HEK293T (cell line): ENCODE measurements at regions not wholly inside any gene's neighbourhood (a gene's known extent, or its start where the extent isn't known, plus 50 kb on each side); places are given as distances from the start of the nearest gene placed in this dataset.

ENCODE experiments used
- CTCF ChIA-PET: fragments of 350-600 bp; formaldehyde crosslinking; extraction: SDS; loops from one replicate; lab custom pipeline; 2021; ENCODE audit warnings: antibody characterized with exemption, inconsistent platforms; lab: Yijun Ruan, JAX
- POLR2A ChIA-PET: fragments of 350-600 bp; formaldehyde crosslinking; extraction: SDS; loops from one replicate; lab custom pipeline; 2020; ENCODE audit warnings: antibody characterized with exemption, inconsistent platforms; lab: Yijun Ruan, JAX
- DNase-seq: peaks from one replicate; pipeline ENCODE4 v3.0.0; 2012; ENCODE audit warnings: mixed read lengths; ENCODE audit errors: extremely low spot score
- ARNT ChIP-seq: fragments of 450-650 bp; IDR thresholded peaks from 2 replicates; pipeline ENCODE4 v1.6.1; 2017; ENCODE audit warnings: mild to moderate bottlenecking
- BHLHE40 ChIP-seq: fragments of 450-650 bp; IDR thresholded peaks from 2 replicates; pipeline ENCODE4 v1.6.1; 2016; ENCODE audit warnings: mild to moderate bottlenecking, moderate library complexity, borderline replicate concordance
- CTBP1 ChIP-seq: fragments of 450-650 bp; IDR thresholded peaks from 2 replicates; pipeline ENCODE4 v1.6.1; 2016; ENCODE audit warnings: borderline replicate concordance
- ELF4 ChIP-seq: fragments of 450-650 bp; IDR thresholded peaks from 2 replicates; pipeline ENCODE4 v1.6.1; 2017; ENCODE audit warnings: antibody characterized with exemption
- FOXA1 ChIP-seq: fragments of 450-650 bp; IDR thresholded peaks from 2 replicates; pipeline ENCODE4 v1.6.1; 2016; ENCODE audit warnings: mild to moderate bottlenecking
- FOXK2 ChIP-seq: fragments of 450-650 bp; IDR thresholded peaks from 2 replicates; pipeline ENCODE4 v1.6.1; 2016; ENCODE audit warnings: mild to moderate bottlenecking
- FOXM1 ChIP-seq: fragments of 450-650 bp; IDR thresholded peaks from 2 replicates; pipeline ENCODE4 v1.6.1; 2017; ENCODE audit warnings: mild to moderate bottlenecking, borderline replicate concordance
- HDGF ChIP-seq: fragments of 450-650 bp; IDR thresholded peaks from 2 replicates; pipeline ENCODE4 v1.6.1; 2017; ENCODE audit warnings: antibody characterized with exemption, borderline replicate concordance
- L3MBTL2 ChIP-seq: fragments of 450-650 bp; conservative IDR thresholded peaks from 2 replicates; pipeline ENCODE4 v1.6.1; 2016; ENCODE audit warnings: mild to moderate bottlenecking
- LEF1 ChIP-seq: fragments of 450-650 bp; IDR thresholded peaks from 2 replicates; pipeline ENCODE4 v1.6.1; 2017; ENCODE audit warnings: mild to moderate bottlenecking, borderline replicate concordance
- NFRKB ChIP-seq: fragments of 450-650 bp; IDR thresholded peaks from 2 replicates; pipeline ENCODE4 v1.6.1; 2016; ENCODE audit warnings: mild to moderate bottlenecking, moderate library complexity
- PKNOX1 ChIP-seq: fragments of 450-650 bp; IDR thresholded peaks from 2 replicates; pipeline ENCODE4 v1.6.1; 2016
- SP1 ChIP-seq: fragments of 450-650 bp; IDR thresholded peaks from 2 replicates; pipeline ENCODE4 v1.6.1; 2017
- SUZ12 ChIP-seq: fragments of 450-650 bp; IDR thresholded peaks from 2 replicates; pipeline ENCODE4 v1.6.1; 2016; ENCODE audit warnings: mild to moderate bottlenecking
- TARDBP ChIP-seq: fragments of 450-650 bp; IDR thresholded peaks from 2 replicates; pipeline ENCODE4 v1.6.1; 2016
- ZNF384 ChIP-seq: fragments of 450-650 bp; IDR thresholded peaks from 2 replicates; pipeline ENCODE4 v1.6.1; 2016

GRCh38 chr17:15048933-15049794, 216.0 kb downstream of the PMP22 start:
- ChIA-PET CTCF (no interaction called here), POLR2A (no interaction called here)
- DNase-seq, result no peak
- no peak for TF ChIP-seq TARDBP

GRCh38 chr17:15048381-15048780, 216.7 kb downstream of the PMP22 start:
- TF ChIP-seq FOXA1, result no peak
- no peak for TF ChIP-seq SP1
- no peak for TF ChIP-seq PKNOX1
- TF ChIP-seq FOXK2, result no peak
- TF ChIP-seq L3MBTL2, result no peak
- no peak for TF ChIP-seq HDGF
- TF ChIP-seq LEF1, result no peak
- TF ChIP-seq BHLHE40, result no peak
- no peak for TF ChIP-seq NFRKB
- TF ChIP-seq SUZ12, result no peak
- TF ChIP-seq FOXM1, result no peak
- TF ChIP-seq ZNF384, result no peak
- no peak for TF ChIP-seq TARDBP
- no peak for TF ChIP-seq ELF4
- TF ChIP-seq CTBP1, result no peak
- TF ChIP-seq ARNT, result no peak
- no peak for DNase-seq
- CTCF ChIA-PET, result no interaction called here
- POLR2A ChIA-PET, result no interaction called here

GRCh38 chr17:15042311-15042710, 222.8 kb downstream of the PMP22 start:
- no peak for DNase-seq
- ChIA-PET CTCF (no interaction called here), POLR2A (no interaction called here)
- no peak for TF ChIP-seq TARDBP
- no peak for TF ChIP-seq CTBP1

- CTCF ChIA-PET, result no interaction called here
- TF ChIP-seq NFRKB, result no peak
- no peak for TF ChIP-seq L3MBTL2
- TF ChIP-seq ARNT, result no peak
- no peak for TF ChIP-seq BHLHE40
- no peak for TF ChIP-seq ELF4
- TF ChIP-seq PKNOX1, result no peak
- no peak for TF ChIP-seq SP1
- TF ChIP-seq TARDBP, result no peak
- TF ChIP-seq FOXA1, result no peak
- no peak for TF ChIP-seq CTBP1
- TF ChIP-seq LEF1, result no peak
- no peak for TF ChIP-seq HDGF
- TF ChIP-seq FOXK2, result no peak
- no peak for TF ChIP-seq SUZ12
- no peak for TF ChIP-seq FOXM1
- no peak for TF ChIP-seq ZNF384
- POLR2A ChIA-PET, result no interaction called here
- DNase-seq, result no peak
These were observed 225.8 kb downstream of the PMP22 start for GRCh38 chr17:15039366-15039765.

- CTCF ChIA-PET, result no interaction called here
These were observed 226.5 kb downstream of the PMP22 start for GRCh38 chr17:15038656-15039055.

More at GRCh38 chr17:15038656-15039055, 226.5 kb downstream of the PMP22 start:
- POLR2A ChIA-PET, result no interaction called here
- TF ChIP-seq SP1 (no peak), ZNF384 (no peak), BHLHE40 (no peak), CTBP1 (no peak), FOXK2 (no peak), ARNT (no peak), L3MBTL2 (no peak), FOXA1 (no peak), PKNOX1 (no peak), FOXM1 (no peak), ELF4 (no peak), HDGF (no peak), LEF1 (no peak), TARDBP (no peak), NFRKB (no peak), SUZ12 (no peak)
- DNase-seq, result no peak
